Endothelial cell of umbilical vein (primary cell): ENCODE measurements at regions not wholly inside any gene's neighbourhood (a gene's known extent, or its start where the extent isn't known, plus 50 kb on each side); places are given as distances from the start of the nearest gene placed in this dataset.

Experiments
- BruUV-seq: library from RNA; stranded (reverse); fragments of 400-500 nt; replicated peaks from 2 replicates; lab custom pipeline; 2021; lab: Mats Ljungman, UMichigan
- CTCF ChIA-PET: fragments of 300-600, 350-600 bp; sonication (Branson Sonifier 250); formaldehyde crosslinking; loops from one replicate; lab custom pipeline; 2021; ENCODE audit warnings: antibody characterized with exemption, inconsistent platforms; lab: Charles Lee
- POLR2A ChIA-PET: fragments of 300-600, 350-600 bp; sonication (Branson Sonifier 250); formaldehyde crosslinking; loops from one replicate; lab custom pipeline; 2021; ENCODE audit warnings: antibody characterized with exemption, inconsistent platforms; lab: Charles Lee
- DNase-seq: peaks from one replicate; pipeline ENCODE4 v3.0.0-alpha.2; 2011; ENCODE audit warnings: low read depth, low spot score
- FAIRE-seq: peaks from 2 replicates; lab custom pipeline; 2011; peaks lifted over from hg19 to GRCh38; lab: Jason Lieb, UNC
- H2AFZ ChIP-seq: 2 replicates; pipeline ENCODE4 v1.6.0; 2012; ENCODE audit warnings: low read depth, low read length, control low read depth, inconsistent platforms
- H3K27ac ChIP-seq: 2 replicates; pipeline ENCODE4 v1.5.1; 2011; ENCODE audit warnings: low read depth, mild to moderate bottlenecking, control low read depth, low read length, moderate library complexity; ENCODE audit not compliant: insufficient read depth
- H3K27me3 ChIP-seq, 2 experiments: 2 replicates each; pipeline versions ENCODE4 v1.6.0 to v1.6.1; 2011; ENCODE audit warnings: low read length in 2 of 2, mixed read lengths in 1 of 2; ENCODE audit not compliant: control insufficient read depth in 2 of 2, insufficient read depth in 2 of 2
- H3K36me3 ChIP-seq, 2 experiments: 2 replicates in 1 of 2; 3 replicates in 1 of 2; pipeline ENCODE4 v1.5.1; 2011; ENCODE audit warnings: low read length in 2 of 2, mild to moderate bottlenecking in 1 of 2, moderate library complexity in 1 of 2; ENCODE audit not compliant: control insufficient read depth in 2 of 2, insufficient read depth in 2 of 2; ENCODE audit errors: extremely low read depth in 1 of 2
- H3K4me1 ChIP-seq: 3 replicates; pipeline ENCODE4 v1.5.1; 2011; ENCODE audit warnings: mild to moderate bottlenecking, low read length; ENCODE audit not compliant: control insufficient read depth, insufficient read depth; ENCODE audit errors: extremely low read depth
- H3K4me2 ChIP-seq: 2 replicates; pipeline ENCODE4 v1.6.1; 2011; ENCODE audit warnings: low read length, control low read depth, mixed read lengths; ENCODE audit not compliant: insufficient read depth
- H3K4me3 ChIP-seq, 3 experiments: fragments of 200-600 bp in 1 of 3; sonication (generic), shearing (Covaris generic) in 1 of 3; replicated peaks in 1 of 3; 2 replicates each; pipeline ENCODE4 v1.5.1; 2011 to 2016; ENCODE audit warnings: control low read depth in 3 of 3, low read length in 3 of 3, mild to moderate bottlenecking in 2 of 3, inconsistent platforms in 1 of 3, low read depth in 1 of 3, moderate library complexity in 1 of 3; ENCODE audit not compliant: insufficient read depth in 1 of 3
- H3K79me2 ChIP-seq: 2 replicates; pipeline ENCODE4 v1.6.0; 2012; ENCODE audit warnings: low read length, inconsistent platforms; ENCODE audit not compliant: control insufficient read depth, insufficient read depth
- H3K9ac ChIP-seq: replicated peaks from 2 replicates; pipeline ENCODE3; 2011; ENCODE audit warnings: low read length, control low read depth; ENCODE audit not compliant: insufficient read depth; ENCODE audit errors: extremely low read depth
- H3K9me1 ChIP-seq: replicated peaks from 3 replicates; pipeline ENCODE4 v1.6.0; 2011; ENCODE audit warnings: mild to moderate bottlenecking, low read length; ENCODE audit not compliant: control insufficient read depth, insufficient read depth; ENCODE audit errors: extremely low read depth
- H3K9me3 ChIP-seq: replicated peaks from 2 replicates; pipeline ENCODE4 v1.5.1; 2012; ENCODE audit warnings: low read length, inconsistent platforms; ENCODE audit not compliant: control insufficient read depth, insufficient read depth
- H4K20me1 ChIP-seq: replicated peaks from 2 replicates; pipeline ENCODE3; 2011; ENCODE audit warnings: mild to moderate bottlenecking, low read length; ENCODE audit not compliant: control insufficient read depth, insufficient read depth; ENCODE audit errors: extremely low read depth
- CTCF ChIP-seq, 2 donors: IDR thresholded peaks; 1 replicate in 1 of 2; 2 replicates in 1 of 2; pipeline ENCODE4 v1.5.1; 2011; ENCODE audit warnings: low read length in 2 of 2, mild to moderate bottlenecking in 2 of 2, moderate library complexity in 2 of 2, control low read depth in 1 of 2, inconsistent platforms in 1 of 2, low read depth in 1 of 2; ENCODE audit not compliant: insufficient read depth in 1 of 2; ENCODE audit errors: extremely low read depth in 1 of 2
- EZH2 ChIP-seq: IDR thresholded peaks from 2 replicates; pipeline ENCODE4 v1.6.1; 2012; ENCODE audit warnings: borderline replicate concordance, low read depth, mild to moderate bottlenecking, moderate library complexity, low read length, inconsistent platforms; ENCODE audit not compliant: severe bottlenecking
- FOS ChIP-seq: IDR thresholded peaks from 2 replicates; pipeline ENCODE4 v1.6.1; 2011; ENCODE audit warnings: mild to moderate bottlenecking, low read length, moderate library complexity, borderline replicate concordance; ENCODE audit not compliant: insufficient read depth
- MAX ChIP-seq: IDR thresholded peaks from 2 replicates; pipeline ENCODE4 v1.6.1; 2011; ENCODE audit not compliant: insufficient read depth, insufficient read length
- MYC ChIP-seq: IDR thresholded peaks from one replicate; pipeline ENCODE4 v1.6.1; 2011; ENCODE audit warnings: mild to moderate bottlenecking, low read depth, low read length
- POLR2A ChIP-seq: IDR thresholded peaks from 2 replicates; pipeline ENCODE4 v1.6.1; 2012; ENCODE audit warnings: low read depth, mild to moderate bottlenecking, control low read depth, low read length
- dilution Hi-C: fragments of 300-500 bp; cut with MboI; formaldehyde crosslinking; loops from one replicate; pipeline ENCODE4 v1.15.0; 2019; ENCODE audit warnings: low sequenced_read_pairs; ENCODE audit not compliant: extremely low pct_ligation_motif_present
- intact Hi-C: fragments of 100-400 bp; cut with micrococcal nuclease; formaldehyde crosslinking; loops from one replicate; pipeline ENCODE4 v1.10.0; 2022

GRCh38 chr12:132379576-132379975 lies 50.2 kb upstream of the GALNT9 start:
- no peak overlapping the region for H3K9ac ChIP-seq
- no peak overlapping the region for H3K27ac ChIP-seq
- CTCF ChIA-PET = no interaction called here
- intact Hi-C loops = no loop called here
- dilution Hi-C loops = no loop called here
- FAIRE-seq (no peak), DNase-seq (no peak)
- H4K20me1 ChIP-seq = no peaks in the 10 kb centered on the region
- H3K27me3 ChIP-seq = peaks cover 2 to 5% of the 10 kb centered on the region in 2 experiments
- BruUV-seq = no TSS peak
- no peak overlapping the region for H3K4me2 ChIP-seq
- H3K4me1 ChIP-seq = no peaks in the 10 kb centered on the region
- no peak overlapping the region for H2AFZ ChIP-seq
- H3K36me3 ChIP-seq = no peaks in the 10 kb centered on the region
- TF ChIP-seq EZH2 = no peak
- TF ChIP-seq CTCF (IDR thresholded peaks at IDR 0.05; ENCODE audit: extremely low read depth in 1 of 2, insufficient read depth in 1 of 2, low read depth in 1 of 2, low read length in 2 of 2) = no peak
- TF ChIP-seq FOS = no peak
- TF ChIP-seq MAX = no peak
- no peak for TF ChIP-seq MYC
- TF ChIP-seq POLR2A = no peak
- H3K79me2 ChIP-seq = no peaks in the 10 kb centered on the region
- H3K9me3 ChIP-seq = no peaks in the 10 kb centered on the region
- no peak overlapping the region for H3K4me3 ChIP-seq
- no peaks in the 10 kb centered on the region for H3K9me1 ChIP-seq
- POLR2A ChIA-PET = no interaction called here
